ENCODE measurements at regions not wholly inside any gene's neighbourhood (a gene's known extent, or its start where the extent isn't known, plus 50 kb on each side); places are given as distances from the start of the nearest gene placed in this dataset.
"Not testable (repeated sequence)": the region's sequence is repeated elsewhere in the genome, so short reads cannot be mapped to it uniquely, and the experiment has no call there.

- not testable (repeated sequence) for TF ChIP-seq POLR2AphosphoS5 (IDR thresholded peaks at IDR 0.05; ENCODE audit: low read depth, low read length); CTCF (IDR thresholded peaks at IDR 0.05)
These were observed 330.1 kb downstream of the GOLGA6L6 start for GRCh38 chr15:20211508-20211907.

All from Panc1 (cell line).